HG03064 (cell line): ENCODE measurements at regions not wholly inside any gene's neighbourhood (a gene's known extent, or its start where the extent isn't known, plus 50 kb on each side); places are given as distances from the start of the nearest gene placed in this dataset.
"Not testable (repeated sequence)": the region's sequence is repeated elsewhere in the genome, so short reads cannot be mapped to it uniquely, and the experiment has no call there.

ENCODE experiments used
- ATAC-seq: cut with Tn5 transposase; IDR thresholded peaks from one replicate; pipeline ENCODE4 v1.9.1; 2021; ENCODE audit warnings: low read depth; ENCODE audit not compliant: unreplicated experiment

GRCh38 chr3:188021502-188022040, 132.4 kb upstream of the LPP start:
- ATAC-seq = no peak

- ATAC-seq = not testable (repeated sequence)
These were observed 131.1 kb upstream of the LPP start for GRCh38 chr3:188022902-188023301.

GRCh38 chr3:188025555-188025954, 128.4 kb upstream of the LPP start:
- no peak for ATAC-seq

- no peak for ATAC-seq
These were observed 127.6 kb upstream of the LPP start for GRCh38 chr3:188026191-188026968.

GRCh38 chr3:188031121-188031520, 122.8 kb upstream of the LPP start:
- ATAC-seq = no peak

GRCh38 chr3:188034989-188035388, 119.0 kb upstream of the LPP start:
- no peak for ATAC-seq

GRCh38 chr3:188036375-188037194, 117.4 kb upstream of the LPP start:
- ATAC-seq = no peak

GRCh38 chr3:188037195-188037718, 116.7 kb upstream of the LPP start:
- ATAC-seq = no peak

- no peak for ATAC-seq
These were observed 115.9 kb upstream of the LPP start for GRCh38 chr3:188037965-188038581.

GRCh38 chr3:188041193-188041592, 112.8 kb upstream of the LPP start:
- ATAC-seq = no peak

GRCh38 chr3:188041895-188042294, 112.1 kb upstream of the LPP start:
- ATAC-seq = no peak

- no peak for ATAC-seq
These were observed 111.5 kb upstream of the LPP start for GRCh38 chr3:188042466-188042865.

GRCh38 chr3:188043891-188044290, 110.1 kb upstream of the LPP start:
- no peak for ATAC-seq

- ATAC-seq = no peak
These were observed 107.3 kb upstream of the LPP start for GRCh38 chr3:188046561-188047211.

GRCh38 chr3:188047536-188047935, 106.4 kb upstream of the LPP start:
- no peak for ATAC-seq

- ATAC-seq = no peak
These were observed 104.1 kb upstream of the LPP start for GRCh38 chr3:188049606-188050530.

- ATAC-seq = no peak
These were observed 102.2 kb upstream of the LPP start for GRCh38 chr3:188051801-188052168.

GRCh38 chr3:188052169-188053035, 101.6 kb upstream of the LPP start:
- no peak for ATAC-seq

- no peak for ATAC-seq
These were observed 101.0 kb upstream of the LPP start for GRCh38 chr3:188053036-188053340.
